ENCODE measurements at regions not wholly inside any gene's neighbourhood (a gene's known extent, or its start where the extent isn't known, plus 50 kb on each side); places are given as distances from the start of the nearest gene placed in this dataset.

GRCh38 chr4:129429581-129430320 lies 333.8 kb downstream of the C4orf33 start:
- no peaks in the 10 kb centered on the region for H3K9me3 Mint-ChIP-seq
- TF ChIP-seq CTCF (IDR thresholded peaks at IDR 0.05) = no peak
- Histone ChIP-seq H3K27ac (ENCODE audit: low read depth in 1 of 2, low read length in 2 of 2) (no peak overlapping the region), H3K4me1 (ENCODE audit: insufficient read depth, low read length) (no peaks in the 10 kb centered on the region), H3K27me3 (ENCODE audit: control insufficient read depth in 1 of 2, insufficient read depth in 2 of 2, low read length in 2 of 2) (no peaks in the 10 kb centered on the region), H3K36me3 (ENCODE audit: insufficient read depth, low read length) (no peaks in the 10 kb centered on the region), H3K4me3 (ENCODE audit: low read length) (no peak overlapping the region), H3K9me3 (ENCODE audit: control insufficient read depth in 1 of 2, insufficient read depth in 1 of 2, low read length in 2 of 2) (no peaks in the 10 kb centered on the region)
- ATAC-seq (ENCODE audit: poor library complexity) (no peak), DNase-seq (no peak)
- intact Hi-C loops (cut with DNase I, micrococcal nuclease) = no loop called here
- CTCF ChIA-PET = no interaction called here
- H3K4me3 Mint-ChIP-seq = no peak overlapping the region
- POLR2A ChIA-PET = no interaction called here
- no peak overlapping the region for H3K27ac Mint-ChIP-seq
- no peaks in the 10 kb centered on the region for H3K36me3 Mint-ChIP-seq (ENCODE audit: low read depth)
- H3K4me1 Mint-ChIP-seq (ENCODE audit: low read depth) = no peaks in the 10 kb centered on the region
- no peaks in the 10 kb centered on the region for H3K27me3 Mint-ChIP-seq

GRCh38 chr4:129437347-129437746 lies 341.4 kb downstream of the C4orf33 start:
- Histone ChIP-seq H3K27me3 (ENCODE audit: control insufficient read depth in 1 of 2, insufficient read depth in 2 of 2, low read length in 2 of 2) (no peaks in the 10 kb centered on the region), H3K4me1 (ENCODE audit: insufficient read depth, low read length) (no peaks in the 10 kb centered on the region), H3K36me3 (ENCODE audit: insufficient read depth, low read length) (no peaks in the 10 kb centered on the region), H3K4me3 (ENCODE audit: low read length) (no peak overlapping the region), H3K27ac (ENCODE audit: low read depth in 1 of 2, low read length in 2 of 2) (no peak overlapping the region), H3K9me3 (ENCODE audit: control insufficient read depth in 1 of 2, insufficient read depth in 1 of 2, low read length in 2 of 2) (no peaks in the 10 kb centered on the region)
- ATAC-seq (ENCODE audit: poor library complexity) = no peak
- Mint-ChIP-seq H3K27me3 (no peaks in the 10 kb centered on the region), H3K27ac (no peak overlapping the region), H3K4me1 (ENCODE audit: low read depth) (no peaks in the 10 kb centered on the region), H3K4me3 (no peak overlapping the region), H3K36me3 (ENCODE audit: low read depth) (no peaks in the 10 kb centered on the region), H3K9me3 (no peaks in the 10 kb centered on the region)
- CTCF ChIA-PET = no interaction called here
- POLR2A ChIA-PET = no interaction called here
- TF ChIP-seq CTCF (IDR thresholded peaks at IDR 0.05) = no peak
- no peak for DNase-seq
- intact Hi-C loops (cut with DNase I, micrococcal nuclease) = no loop called here

GRCh38 chr4:129438456-129438981 lies 342.6 kb downstream of the C4orf33 start:
- Histone ChIP-seq H3K27ac (ENCODE audit: low read depth in 1 of 2, low read length in 2 of 2) (no peak overlapping the region), H3K4me3 (ENCODE audit: low read length) (no peak overlapping the region), H3K36me3 (ENCODE audit: insufficient read depth, low read length) (no peaks in the 10 kb centered on the region), H3K4me1 (ENCODE audit: insufficient read depth, low read length) (no peaks in the 10 kb centered on the region), H3K27me3 (ENCODE audit: control insufficient read depth in 1 of 2, insufficient read depth in 2 of 2, low read length in 2 of 2) (no peaks in the 10 kb centered on the region), H3K9me3 (ENCODE audit: control insufficient read depth in 1 of 2, insufficient read depth in 1 of 2, low read length in 2 of 2) (no peaks in the 10 kb centered on the region)
- no peaks in the 10 kb centered on the region for H3K27me3 Mint-ChIP-seq
- no peak overlapping the region for H3K27ac Mint-ChIP-seq
- H3K4me3 Mint-ChIP-seq = no peak overlapping the region
- CTCF ChIA-PET = no interaction called here
- no peaks in the 10 kb centered on the region for H3K36me3 Mint-ChIP-seq (ENCODE audit: low read depth)
- ATAC-seq (ENCODE audit: poor library complexity) = no peak
- no peak for TF ChIP-seq CTCF (IDR thresholded peaks at IDR 0.05)
- intact Hi-C loops (cut with DNase I, micrococcal nuclease) = no loop called here
- POLR2A ChIA-PET = no interaction called here
- no peaks in the 10 kb centered on the region for H3K4me1 Mint-ChIP-seq (ENCODE audit: low read depth)
- no peaks in the 10 kb centered on the region for H3K9me3 Mint-ChIP-seq
- DNase-seq = no peak

Measured in CD4-positive, alpha-beta T cell (primary cell).